RWPE2 (cell line): ENCODE measurements at regions not wholly inside any gene's neighbourhood (a gene's known extent, or its start where the extent isn't known, plus 50 kb on each side); places are given as distances from the start of the nearest gene placed in this dataset.

Source experiments
- ATAC-seq: fragments of 200-7000 bp; cut with Tn5 transposase; 3 replicates; pipeline ENCODE4 v1.9.1; 2021; ENCODE audit warnings: low read depth
- DNase-seq: peaks from one replicate; pipeline ENCODE4 v3.0.0-alpha.2; 2020; ENCODE audit warnings: low spot score
- H3K27ac ChIP-seq: fragments of 450-650 bp; 2 replicates; pipeline ENCODE4 v1.5.1; 2017; ENCODE audit warnings: mild to moderate bottlenecking; ENCODE audit not compliant: poor library complexity, severe bottlenecking
- H3K27me3 ChIP-seq: fragments of 250-450 bp; sonication (Bioruptor Pico); 2 replicates; pipeline ENCODE4 v1.5.1; 2021; ENCODE audit warnings: mild to moderate bottlenecking, moderate library complexity; ENCODE audit not compliant: insufficient read depth, poor library complexity, severe bottlenecking
- H3K36me3 ChIP-seq: fragments of 250-450 bp; sonication (Bioruptor Pico); 2 replicates; pipeline ENCODE4 v1.5.1; 2020; ENCODE audit warnings: low read depth, mild to moderate bottlenecking, moderate library complexity
- H3K4me1 ChIP-seq: fragments of 250-450 bp; sonication (Bioruptor Pico); 2 replicates; pipeline ENCODE4 v1.5.1; 2021; ENCODE audit warnings: mild to moderate bottlenecking, moderate library complexity; ENCODE audit not compliant: insufficient read depth, poor library complexity, severe bottlenecking
- H3K4me3 ChIP-seq: fragments of 250-450 bp; sonication (Bioruptor Pico); 2 replicates; pipeline ENCODE4 v1.5.1; 2021; ENCODE audit warnings: mild to moderate bottlenecking, moderate library complexity; ENCODE audit not compliant: severe bottlenecking
- H3K9me3 ChIP-seq: fragments of 250-450 bp; sonication (Bioruptor Pico); 2 replicates; pipeline ENCODE4 v1.5.1; 2021; ENCODE audit warnings: mild to moderate bottlenecking, moderate library complexity; ENCODE audit not compliant: severe bottlenecking
- CTCF ChIP-seq: fragments of 450-650 bp; IDR thresholded peaks from one replicate; pipeline ENCODE4 v1.5.1; 2017; ENCODE audit warnings: mild to moderate bottlenecking, moderate library complexity; ENCODE audit not compliant: poor library complexity, severe bottlenecking

GRCh38 chr5:145246961-145247744 is 588.0 kb downstream of the PRELID2 start:
- no peaks in the 10 kb centered on the region for H3K27me3 ChIP-seq
- peak; percentile 93 for ATAC-seq
- H3K4me3 ChIP-seq: no peak overlapping the region
- no peaks in the 10 kb centered on the region for H3K36me3 ChIP-seq
- TF ChIP-seq CTCF: no peak
- no peak for DNase-seq
- H3K9me3 ChIP-seq: no peaks in the 10 kb centered on the region
- H3K4me1 ChIP-seq: peaks cover 33% of the 10 kb centered on the region
- H3K27ac ChIP-seq: peak overlapping the region; percentile 69

GRCh38 chr5:145246379-145246778 is 588.8 kb downstream of the PRELID2 start:
- Histone ChIP-seq H3K9me3 (no peaks in the 10 kb centered on the region), H3K36me3 (no peaks in the 10 kb centered on the region), H3K27me3 (no peaks in the 10 kb centered on the region), H3K4me3 (no peak overlapping the region), H3K27ac (peak overlapping the region; percentile 69), H3K4me1 (peaks cover 33% of the 10 kb centered on the region)
- no peak for TF ChIP-seq CTCF
- DNase-seq (no peak), ATAC-seq (no peak)

GRCh38 chr5:145245354-145245753 is 589.8 kb downstream of the PRELID2 start:
- Histone ChIP-seq H3K36me3 (no peaks in the 10 kb centered on the region), H3K27me3 (no peaks in the 10 kb centered on the region), H3K4me3 (no peak overlapping the region), H3K4me1 (peaks cover 33% of the 10 kb centered on the region), H3K27ac (peak overlapping the region; percentile 69), H3K9me3 (no peaks in the 10 kb centered on the region)
- no peak for ATAC-seq
- TF ChIP-seq CTCF: no peak
- DNase-seq: no peak

- no peaks in the 10 kb centered on the region for H3K36me3 ChIP-seq
- DNase-seq (no peak), ATAC-seq (peak; percentile 48)
- H3K9me3 ChIP-seq: no peaks in the 10 kb centered on the region
- H3K4me3 ChIP-seq: no peak overlapping the region
- H3K27me3 ChIP-seq: no peaks in the 10 kb centered on the region
- H3K27ac ChIP-seq: peak overlapping the region; percentile 69
- peaks cover 33% of the 10 kb centered on the region for H3K4me1 ChIP-seq
- no peak for TF ChIP-seq CTCF
Measured at GRCh38 chr5:145244788-145245187, 590.4 kb downstream of the PRELID2 start.

GRCh38 chr5:145244251-145244650 is 590.9 kb downstream of the PRELID2 start:
- ATAC-seq: no peak
- TF ChIP-seq CTCF: no peak

More at GRCh38 chr5:145244251-145244650, 590.9 kb downstream of the PRELID2 start:
- no peaks in the 10 kb centered on the region for H3K36me3 ChIP-seq
- no peak overlapping the region for H3K4me3 ChIP-seq
- no peaks in the 10 kb centered on the region for H3K9me3 ChIP-seq
- no peaks in the 10 kb centered on the region for H3K27me3 ChIP-seq
- DNase-seq: no peak
- peak overlapping the region; percentile 69 for H3K27ac ChIP-seq
- H3K4me1 ChIP-seq: peaks cover 33% of the 10 kb centered on the region
